GM12878 (cell line): ENCODE measurements at regions not wholly inside any gene's neighbourhood (a gene's known extent, or its start where the extent isn't known, plus 50 kb on each side); places are given as distances from the start of the nearest gene placed in this dataset.

Source experiments
- CEBPB ChIP-seq, 2 experiments: fragments of 150-350 bp in 1 of 2; IDR thresholded peaks; 2 replicates each; pipeline ENCODE4 v1.6.1; 2012 to 2014; ENCODE audit warnings: low read depth in 2 of 2, low read length in 2 of 2, borderline replicate concordance in 1 of 2, inconsistent platforms in 1 of 2
- CHD1 ChIP-seq: IDR thresholded peaks from 2 replicates; pipeline ENCODE4 v1.6.1; 2012; ENCODE audit warnings: low read depth, low read length, improper control_type of control experiment
- CHD2 ChIP-seq: IDR thresholded peaks from 2 replicates; pipeline ENCODE4 v1.6.1; 2011; ENCODE audit warnings: low read depth, low read length, improper control_type of control experiment, borderline replicate concordance
- EP300 ChIP-seq, 2 experiments: fragments of 150-350 bp in 1 of 2; IDR thresholded peaks; 2 replicates each; pipeline ENCODE4 v1.6.1; 2011 to 2012; ENCODE audit warnings: low read depth in 2 of 2, low read length in 2 of 2, borderline replicate concordance in 1 of 2, improper control_type of control experiment in 1 of 2, inconsistent platforms in 1 of 2; ENCODE audit not compliant: control insufficient read depth in 1 of 2
- PML ChIP-seq: IDR thresholded peaks from 2 replicates; pipeline ENCODE4 v1.6.1; 2012; ENCODE audit warnings: low read length, inconsistent platforms
- POLR2AphosphoS5 ChIP-seq: IDR thresholded peaks from 2 replicates; pipeline ENCODE4 v1.6.1; 2011; ENCODE audit warnings: mild to moderate bottlenecking, low read length, inconsistent platforms
- ZBTB33 ChIP-seq: fragments of 450-650 bp; IDR thresholded peaks from 2 replicates; pipeline ENCODE4 v1.6.1; 2017; ENCODE audit warnings: mild to moderate bottlenecking
- TF ChIP-seq, protein P1 (sequence below), 3 experiments: IDR thresholded peaks in 2 of 3; conservative IDR thresholded peaks in 1 of 3; 2 replicates each; pipeline ENCODE4 v1.5.1; 2011; ENCODE audit warnings: low read depth in 3 of 3, low read length in 3 of 3, mild to moderate bottlenecking in 3 of 3, control low read depth in 2 of 3, moderate library complexity in 2 of 3, inconsistent platforms in 1 of 3, mixed read lengths in 1 of 3; ENCODE audit not compliant: control insufficient read depth in 2 of 3, insufficient read depth in 1 of 3; ENCODE audit errors: extremely low read depth in 1 of 3

DNA sequence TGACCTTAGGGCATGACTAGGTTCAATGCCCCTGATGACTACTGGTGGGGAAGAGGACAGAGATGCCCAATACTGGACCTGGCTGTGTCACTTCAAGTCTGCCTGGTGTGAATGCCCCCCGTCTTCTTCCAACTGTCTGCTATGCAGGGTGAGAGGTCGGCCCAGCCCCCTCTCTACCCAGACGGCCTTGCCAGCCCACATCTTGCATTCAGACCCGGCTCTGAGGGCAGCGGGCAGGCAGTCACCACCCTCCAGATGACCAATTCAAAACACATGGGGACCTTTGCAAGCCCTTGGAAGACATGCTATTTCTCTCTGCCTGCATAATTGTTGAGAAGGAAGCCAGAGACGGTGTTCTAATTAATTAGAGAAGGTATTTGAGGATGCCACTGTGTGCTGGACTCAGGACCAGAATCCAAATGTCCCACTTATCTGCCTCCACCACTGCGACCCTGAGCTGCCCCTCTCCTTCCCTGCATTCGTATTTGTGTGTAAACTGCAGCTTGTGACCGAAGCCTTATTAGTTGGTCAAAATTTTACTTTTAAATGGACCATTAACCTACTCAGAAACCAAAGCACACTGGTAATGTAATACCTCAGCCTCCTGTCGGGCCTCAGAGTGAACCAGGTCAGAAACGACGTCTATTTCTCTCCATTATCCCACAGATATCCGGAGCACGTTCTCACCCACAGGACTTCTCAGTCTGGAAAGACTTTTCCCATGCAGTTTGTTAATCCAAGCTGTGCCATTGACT, 407.0 kb downstream of the ZNF536 start:
- no peak for TF ChIP-seq CEBPB (IDR thresholded peaks at IDR 0.05; ENCODE audit: borderline replicate concordance in 1 of 2, low read depth in 2 of 2, low read length in 2 of 2)
- TF ChIP-seq ZBTB33: no peak
- TF ChIP-seq PML: no peak
- no peak for TF ChIP-seq CHD2
- TF ChIP-seq EP300 (IDR thresholded peaks at IDR 0.05; ENCODE audit: borderline replicate concordance in 1 of 2, control insufficient read depth in 1 of 2, low read depth in 2 of 2, low read length in 2 of 2): no peak
- TF ChIP-seq CHD1: no peak
- TF ChIP-seq POLR2AphosphoS5: no peak
- TF ChIP-seq, protein P1, sequence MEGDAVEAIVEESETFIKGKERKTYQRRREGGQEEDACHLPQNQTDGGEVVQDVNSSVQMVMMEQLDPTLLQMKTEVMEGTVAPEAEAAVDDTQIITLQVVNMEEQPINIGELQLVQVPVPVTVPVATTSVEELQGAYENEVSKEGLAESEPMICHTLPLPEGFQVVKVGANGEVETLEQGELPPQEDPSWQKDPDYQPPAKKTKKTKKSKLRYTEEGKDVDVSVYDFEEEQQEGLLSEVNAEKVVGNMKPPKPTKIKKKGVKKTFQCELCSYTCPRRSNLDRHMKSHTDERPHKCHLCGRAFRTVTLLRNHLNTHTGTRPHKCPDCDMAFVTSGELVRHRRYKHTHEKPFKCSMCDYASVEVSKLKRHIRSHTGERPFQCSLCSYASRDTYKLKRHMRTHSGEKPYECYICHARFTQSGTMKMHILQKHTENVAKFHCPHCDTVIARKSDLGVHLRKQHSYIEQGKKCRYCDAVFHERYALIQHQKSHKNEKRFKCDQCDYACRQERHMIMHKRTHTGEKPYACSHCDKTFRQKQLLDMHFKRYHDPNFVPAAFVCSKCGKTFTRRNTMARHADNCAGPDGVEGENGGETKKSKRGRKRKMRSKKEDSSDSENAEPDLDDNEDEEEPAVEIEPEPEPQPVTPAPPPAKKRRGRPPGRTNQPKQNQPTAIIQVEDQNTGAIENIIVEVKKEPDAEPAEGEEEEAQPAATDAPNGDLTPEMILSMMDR (IDR thresholded peaks at IDR 0.05 in 2 of 3, conservative IDR thresholded peaks at IDR 0.05 in 1 of 3; ENCODE audit: control insufficient read depth in 2 of 3, extremely low read depth in 1 of 3, insufficient read depth in 1 of 3, low read depth in 3 of 3, low read length in 3 of 3): no peak
